ENCODE measurements at regions not wholly inside any gene's neighbourhood (a gene's known extent, or its start where the extent isn't known, plus 50 kb on each side); places are given as distances from the start of the nearest gene placed in this dataset.

DNA sequence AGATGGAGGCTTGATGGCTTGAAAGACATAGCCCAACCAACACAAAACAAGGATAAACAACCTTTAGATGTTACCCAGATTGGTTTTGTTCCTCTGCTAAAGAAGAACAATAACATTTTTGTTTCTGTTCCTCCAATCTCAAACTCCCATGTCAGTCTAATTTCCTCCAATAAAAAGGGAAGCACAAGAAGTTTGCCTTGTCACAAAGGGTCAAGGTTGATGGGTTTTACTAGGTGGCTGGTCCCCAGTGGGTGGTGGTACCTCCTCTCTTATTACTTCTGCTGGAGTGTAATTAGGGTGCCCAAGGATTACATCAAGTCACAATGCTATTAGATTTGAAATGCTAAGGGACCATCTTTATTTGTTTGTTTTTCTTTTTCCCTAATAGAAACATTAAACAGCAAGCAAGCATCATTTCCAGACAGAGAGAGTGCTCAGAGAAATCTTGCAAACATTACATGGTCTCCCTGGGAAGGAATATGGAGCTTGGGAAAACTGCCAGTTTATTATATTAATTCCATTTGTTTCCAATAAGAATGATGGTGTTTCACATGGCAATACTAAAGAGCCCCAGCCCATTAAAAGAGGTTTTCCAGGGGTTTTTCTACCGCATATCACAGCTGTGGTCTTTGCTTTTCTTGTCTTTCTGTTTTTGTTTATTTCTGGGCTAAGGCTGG, 78.3 kb upstream of the AOAH start:
- DNase-seq = no peak

DNA sequence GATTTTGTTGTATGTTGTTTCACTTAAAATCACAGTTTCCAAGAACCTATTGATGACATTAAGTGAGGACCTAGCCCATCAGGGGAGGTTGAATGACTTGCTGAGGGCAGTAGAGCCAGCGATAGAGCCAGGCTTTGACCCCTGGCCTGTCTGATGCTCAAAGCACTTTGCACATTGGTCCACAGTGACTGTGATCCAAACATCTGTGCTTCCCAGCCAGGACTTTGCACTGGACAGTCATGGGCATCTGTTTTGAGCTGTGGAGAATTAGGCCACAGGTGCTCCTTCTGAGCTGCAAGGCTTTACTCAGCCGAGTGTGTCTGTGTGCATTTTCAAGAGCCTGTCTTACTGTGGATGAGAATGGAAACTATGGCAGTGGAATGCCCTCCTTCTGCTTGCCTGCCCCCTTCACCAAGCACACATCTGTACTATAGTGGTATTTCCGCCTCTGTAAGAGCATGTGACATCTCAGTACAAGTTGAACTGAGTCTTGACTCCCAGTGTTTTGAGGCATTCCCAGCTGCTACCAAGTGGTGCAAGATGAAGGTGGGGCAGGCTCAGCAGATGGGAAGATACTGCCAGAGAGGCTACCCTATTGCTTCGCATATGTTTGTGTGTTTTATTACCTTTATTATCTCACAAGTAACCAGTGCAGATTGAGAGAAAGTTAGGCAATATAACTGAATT, 72.7 kb upstream of the AOAH start:
- DNase-seq = no peak

DNA sequence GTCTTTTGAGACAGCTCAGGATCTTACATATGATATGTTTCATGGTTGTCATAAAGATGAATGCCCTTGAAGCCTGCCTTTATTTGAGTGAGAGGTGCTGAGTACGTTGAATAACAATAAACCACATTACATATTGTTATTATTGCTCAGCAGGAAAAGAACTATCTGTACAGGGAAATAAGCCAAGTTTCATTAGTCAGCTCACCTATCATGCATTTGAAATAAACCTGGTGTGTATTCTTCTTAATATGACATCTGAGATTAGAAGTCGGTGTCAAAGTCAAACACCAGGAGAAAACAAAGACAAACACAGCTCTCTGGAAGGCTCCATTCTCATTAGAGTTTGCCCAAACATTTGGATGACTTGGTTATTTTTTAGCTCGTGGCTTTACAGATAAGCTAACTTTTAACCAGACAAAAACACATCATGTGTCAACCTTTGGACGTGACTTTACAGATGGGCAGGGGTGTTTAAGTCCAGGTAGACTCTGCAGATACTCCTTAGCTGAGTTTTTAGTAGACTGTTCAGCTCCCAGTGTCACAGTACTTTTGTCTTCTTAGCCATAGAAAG, 71.2 kb upstream of the AOAH start:
- DNase-seq = no peak

DNA sequence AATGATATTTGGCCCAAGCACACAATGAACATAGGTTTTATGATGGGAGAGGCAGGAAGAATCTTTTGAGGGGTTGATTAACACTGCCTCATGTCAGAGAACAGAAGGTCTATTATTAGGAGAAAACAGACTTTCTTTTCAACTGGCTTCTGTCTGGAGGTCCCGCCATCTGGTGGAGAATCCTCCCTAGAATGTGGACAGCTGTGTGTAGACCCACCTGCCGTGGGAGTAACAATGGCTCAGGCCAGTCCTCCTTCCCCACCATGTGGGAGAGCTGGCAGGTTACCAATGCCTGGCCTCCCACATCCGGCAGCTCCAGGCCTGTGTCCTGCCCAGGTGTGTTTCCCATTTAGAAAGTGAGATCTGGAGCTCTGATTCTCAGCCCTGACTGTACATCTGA, 70.4 kb upstream of the AOAH start:
- DNase-seq = no peak

DNA sequence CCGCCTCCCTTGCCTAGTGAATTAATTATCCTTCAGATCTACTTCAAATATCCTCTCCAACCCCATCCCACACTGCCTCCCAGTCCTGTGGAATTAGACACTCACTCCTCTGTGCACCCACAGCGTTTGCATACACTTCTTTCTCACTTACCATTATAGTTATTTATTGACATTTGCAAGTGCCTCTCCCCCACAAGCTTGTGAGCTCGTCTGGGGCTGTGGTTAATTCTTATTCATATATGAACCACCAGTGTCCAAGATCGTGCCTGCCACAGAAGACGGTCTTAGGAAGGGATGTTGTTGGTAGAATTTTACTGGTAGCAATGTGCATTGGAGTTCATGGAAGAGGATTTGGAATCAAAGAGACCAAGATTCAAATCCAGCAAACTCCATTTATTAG, 68.1 kb upstream of the AOAH start:
- no peak for DNase-seq

DNA sequence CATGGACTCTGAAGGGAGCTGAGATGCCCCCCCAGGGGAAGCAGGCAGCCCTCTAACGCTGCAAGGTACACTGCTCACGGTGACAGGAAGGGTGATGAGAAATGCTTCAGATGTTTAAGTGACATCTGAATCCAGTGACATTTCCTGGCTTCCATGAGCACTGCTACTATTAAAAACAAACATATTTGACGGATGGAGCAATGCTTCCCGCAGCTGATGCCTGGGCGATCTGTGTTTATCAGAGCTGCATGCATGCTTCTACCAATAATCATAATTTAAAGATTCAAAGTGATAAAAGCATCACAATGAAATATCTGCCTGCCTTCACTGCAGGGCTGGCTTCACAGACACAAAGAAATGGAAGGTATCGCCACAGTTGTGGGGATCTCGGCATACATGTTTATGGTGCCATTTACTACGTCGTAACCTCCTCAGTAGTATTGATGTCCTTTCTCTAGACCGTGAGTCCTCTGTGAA, 66.1 kb upstream of the AOAH start:
- no peak for DNase-seq

DNA sequence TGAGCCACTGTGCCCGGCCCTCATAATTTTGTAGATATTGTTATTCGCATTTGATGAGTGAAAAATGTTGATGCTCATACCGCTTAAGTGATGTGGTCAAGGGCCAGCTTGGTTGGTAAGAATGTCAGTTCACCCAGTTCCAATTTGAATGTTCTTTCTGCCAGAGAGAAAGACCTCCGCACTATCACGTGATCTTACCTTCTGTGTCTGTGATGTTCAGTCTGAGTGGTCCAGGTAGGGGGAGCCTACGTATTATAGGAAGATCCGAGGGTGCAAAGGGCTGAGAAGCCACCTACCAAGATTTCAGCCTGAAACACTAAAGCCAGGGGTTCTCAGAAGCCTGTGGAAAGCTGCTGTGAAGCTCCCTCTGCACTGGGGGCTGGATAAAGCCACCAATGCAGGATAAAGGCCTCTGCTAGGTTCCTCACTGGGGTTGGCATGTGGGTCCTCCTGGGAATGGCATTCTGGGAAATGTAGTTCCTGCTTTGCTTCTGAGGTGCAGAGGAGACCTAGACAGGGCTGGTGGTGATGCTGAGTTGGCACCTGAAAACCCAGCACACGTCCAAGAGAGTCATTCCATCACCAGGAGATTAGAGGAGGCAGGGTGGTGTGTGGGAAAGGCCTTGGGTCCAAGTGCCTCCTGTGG, 64.7 kb upstream of the AOAH start:
- DNase-seq = no peak

DNA sequence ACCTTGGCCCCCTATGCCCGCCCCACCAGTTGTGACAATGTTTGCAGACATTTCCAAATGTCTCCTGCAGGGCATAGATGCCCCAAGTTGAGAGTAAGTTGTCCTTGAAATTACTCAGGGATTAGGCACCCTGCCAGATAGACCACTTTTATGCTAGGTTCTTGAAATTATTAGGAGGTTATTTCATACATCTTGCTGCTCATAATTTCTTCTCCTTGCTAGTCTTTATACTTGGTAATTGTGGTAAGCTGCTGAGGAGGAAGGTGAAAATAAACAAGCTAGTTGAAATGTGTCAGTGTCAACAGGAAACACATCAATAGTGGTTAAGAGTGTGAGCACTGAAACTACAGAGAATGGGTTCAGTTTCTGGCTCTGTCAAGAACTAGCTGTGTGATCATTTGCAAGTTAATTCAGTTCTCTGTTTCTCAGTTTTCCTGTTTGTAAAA, 63.7 kb upstream of the AOAH start:
- no peak for DNase-seq

DNA sequence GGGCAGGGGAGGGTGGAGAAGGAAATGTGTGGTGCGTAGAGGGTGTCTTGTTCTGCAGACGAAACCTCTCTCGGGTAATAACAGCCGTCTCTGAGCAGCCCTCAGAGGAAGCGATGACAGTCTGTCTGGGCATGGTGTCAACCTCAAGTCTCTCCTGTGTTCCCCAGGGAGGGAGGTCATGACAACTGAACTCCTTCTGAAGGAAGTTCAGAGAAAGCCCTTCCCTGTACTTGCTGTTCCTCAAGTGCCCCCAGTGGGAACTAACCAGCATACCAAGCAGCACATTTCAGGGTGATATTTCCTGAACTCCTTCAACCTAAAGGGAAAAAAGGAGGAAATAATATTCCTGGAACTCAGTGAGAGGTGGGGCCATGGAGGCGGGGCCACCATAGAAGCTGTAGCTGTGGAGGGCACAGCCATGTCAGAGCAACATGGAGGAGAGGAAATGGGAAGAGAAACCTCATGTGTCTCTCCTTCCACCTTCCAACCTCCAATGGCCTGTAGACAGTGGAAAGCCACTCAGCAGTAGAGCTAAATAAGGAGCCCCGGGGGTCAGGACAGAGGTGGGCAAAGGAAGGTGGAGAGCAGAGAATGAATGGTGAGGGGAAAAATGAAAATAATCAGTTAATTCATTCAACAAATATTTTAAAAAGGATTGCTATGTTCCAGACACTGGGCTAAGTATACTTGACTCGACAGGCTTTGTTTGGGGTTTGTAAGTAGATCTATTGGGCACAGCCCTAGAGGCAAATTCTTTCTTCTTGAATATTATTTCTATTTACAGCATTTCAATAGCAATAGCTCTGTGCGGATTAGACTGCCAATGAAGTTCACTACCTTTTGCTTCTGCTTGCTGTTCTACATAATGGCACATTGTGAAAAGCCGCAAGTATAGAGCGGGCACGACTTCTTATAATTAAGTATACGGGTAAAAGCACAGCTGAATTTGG, 61.0 kb upstream of the AOAH start:
- DNase-seq = peak; percentile 44

DNA sequence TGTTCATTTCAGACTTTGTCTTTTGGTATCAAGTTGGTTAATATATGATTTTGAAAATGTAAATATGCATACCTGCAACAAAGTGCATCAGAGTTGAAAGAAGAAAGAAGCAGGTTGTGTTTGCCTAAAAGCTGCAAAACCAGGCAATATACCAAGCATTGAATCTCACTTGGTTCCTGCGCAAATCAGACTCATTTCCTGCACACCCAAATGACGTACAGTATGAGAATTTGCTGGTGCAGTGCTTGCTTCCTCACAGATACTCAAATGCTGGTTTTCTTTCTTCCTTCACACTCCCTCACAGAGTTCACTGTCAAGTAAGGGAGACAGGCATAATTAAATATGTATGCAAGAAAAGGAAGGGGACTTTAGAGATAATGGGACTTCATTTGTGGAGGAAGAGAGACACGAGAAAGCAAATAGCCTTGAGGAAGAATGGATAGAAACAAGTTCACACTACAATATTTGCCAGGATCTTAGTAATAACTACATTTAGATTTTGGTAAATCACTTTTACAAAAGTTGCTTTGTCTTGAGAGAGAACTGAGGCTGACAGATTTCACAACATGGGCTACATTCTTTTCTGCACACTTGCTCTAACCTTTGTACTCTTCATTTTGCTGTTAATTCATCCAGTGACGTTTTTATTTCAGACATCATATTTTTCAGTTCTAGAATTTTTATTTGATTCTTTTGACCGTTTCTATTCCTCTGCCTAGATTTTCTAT, 56.9 kb upstream of the AOAH start:
- no peak for DNase-seq

DNA sequence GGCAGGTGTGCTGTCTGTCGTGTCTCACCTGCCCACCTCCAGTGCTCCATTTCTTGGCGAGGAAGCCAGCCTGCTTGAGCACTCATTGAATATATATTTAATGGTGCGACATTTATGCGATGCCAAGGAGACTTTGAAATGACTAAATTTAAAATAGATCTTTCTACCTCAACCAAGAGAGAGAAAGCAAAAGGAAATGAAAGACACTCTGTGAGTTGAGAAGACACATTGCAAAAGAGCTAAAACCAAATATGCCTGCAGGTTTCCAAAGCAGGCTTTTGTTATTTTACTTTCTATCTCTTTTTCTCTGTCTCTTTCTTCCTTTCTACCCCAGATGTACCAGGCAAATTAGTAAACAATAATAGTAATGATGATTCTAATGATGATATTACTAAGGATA, 53.6 kb upstream of the AOAH start:
- no peak for DNase-seq

DNA sequence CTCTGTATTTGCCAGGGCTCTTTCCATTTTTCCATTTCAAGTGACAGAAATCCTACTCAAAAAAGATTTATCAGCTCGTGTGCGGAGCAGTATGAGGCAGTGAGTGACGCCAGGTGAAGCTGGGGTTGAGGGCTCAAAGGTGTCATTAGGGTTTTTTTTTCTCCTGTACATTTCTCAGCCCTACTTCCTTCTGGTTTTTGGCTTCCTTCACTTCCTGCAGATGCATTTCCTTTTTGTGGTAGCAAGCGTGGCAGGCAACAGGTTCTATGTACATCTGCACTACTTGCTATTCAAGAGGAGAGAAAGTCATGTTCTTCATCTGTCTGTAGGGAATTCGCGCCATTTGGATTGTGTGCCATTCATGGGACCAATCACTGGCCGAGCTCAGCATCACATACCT, 52.8 kb upstream of the AOAH start:
- DNase-seq = no peak

DNA sequence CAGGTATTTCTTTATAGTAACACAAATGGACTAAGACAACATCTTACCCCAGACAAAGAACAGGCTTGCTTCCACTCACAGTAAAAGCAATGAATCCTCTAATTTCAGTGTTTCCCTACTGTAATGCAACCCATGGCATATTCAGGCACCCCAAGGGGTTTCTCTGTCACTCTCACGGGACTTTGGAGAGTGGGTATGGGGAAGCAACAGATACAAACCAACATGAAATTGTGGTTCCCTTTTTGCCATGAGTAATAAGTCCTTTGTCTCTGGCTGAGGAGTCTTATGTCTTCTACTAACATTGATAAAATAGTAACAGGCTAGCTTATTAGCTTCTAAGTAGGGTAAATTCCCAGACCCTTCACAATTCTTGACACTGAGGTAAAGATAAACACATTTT, 51.4 kb upstream of the AOAH start:
- no peak for DNase-seq

DNA sequence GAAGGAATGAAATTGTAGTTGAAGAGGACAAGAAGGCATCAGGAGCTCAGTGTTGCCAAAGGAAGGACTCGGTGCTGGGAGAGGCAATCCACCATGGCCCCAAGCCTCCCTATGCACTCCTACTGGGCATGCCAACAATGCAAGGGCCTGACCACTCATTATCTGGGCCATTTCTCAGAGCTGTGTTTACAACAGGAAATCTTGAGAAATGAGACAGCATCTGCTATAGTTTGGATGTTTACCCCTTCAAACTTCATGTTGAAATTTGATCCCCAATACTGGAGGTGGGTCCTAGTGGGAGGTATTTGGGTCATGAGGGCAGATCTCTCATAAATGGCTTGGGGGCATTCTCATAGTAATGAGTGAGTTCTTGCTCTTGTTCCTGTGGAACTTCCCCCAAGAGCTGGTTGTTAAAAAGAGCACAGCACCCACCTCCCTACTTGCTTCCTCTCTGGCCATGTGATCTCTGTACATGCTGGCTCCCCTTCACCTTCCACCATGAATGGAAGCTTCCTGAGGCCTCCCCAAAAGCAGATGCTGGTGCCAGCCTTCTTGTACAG, 50.8 kb upstream of the AOAH start:
- no peak for DNase-seq

Measured in effector CD8-positive, alpha-beta T cell (primary cell).